ENCODE measurements at regions not wholly inside any gene's neighbourhood (a gene's known extent, or its start where the extent isn't known, plus 50 kb on each side); places are given as distances from the start of the nearest gene placed in this dataset.

DNA sequence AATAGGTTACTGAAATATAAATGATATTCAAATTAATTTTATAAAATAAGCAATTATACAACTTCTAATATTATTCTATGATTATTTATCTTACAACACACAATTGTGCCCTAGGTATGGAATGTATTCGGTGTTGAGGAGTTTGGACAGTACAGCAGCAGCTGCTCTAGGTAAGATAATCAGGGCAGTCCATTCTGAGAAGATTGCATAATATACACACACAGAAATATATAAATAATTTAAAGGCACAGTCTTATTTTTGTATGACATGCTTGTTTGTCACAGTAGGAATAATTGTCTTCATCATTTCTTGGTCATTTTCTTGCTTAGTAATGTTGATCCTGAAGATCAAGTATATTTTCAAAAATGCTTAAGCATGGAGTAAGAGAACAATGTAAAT is 849.4 kb upstream of the MIR17HG start:
- TF ChIP-seq, protein P1, sequence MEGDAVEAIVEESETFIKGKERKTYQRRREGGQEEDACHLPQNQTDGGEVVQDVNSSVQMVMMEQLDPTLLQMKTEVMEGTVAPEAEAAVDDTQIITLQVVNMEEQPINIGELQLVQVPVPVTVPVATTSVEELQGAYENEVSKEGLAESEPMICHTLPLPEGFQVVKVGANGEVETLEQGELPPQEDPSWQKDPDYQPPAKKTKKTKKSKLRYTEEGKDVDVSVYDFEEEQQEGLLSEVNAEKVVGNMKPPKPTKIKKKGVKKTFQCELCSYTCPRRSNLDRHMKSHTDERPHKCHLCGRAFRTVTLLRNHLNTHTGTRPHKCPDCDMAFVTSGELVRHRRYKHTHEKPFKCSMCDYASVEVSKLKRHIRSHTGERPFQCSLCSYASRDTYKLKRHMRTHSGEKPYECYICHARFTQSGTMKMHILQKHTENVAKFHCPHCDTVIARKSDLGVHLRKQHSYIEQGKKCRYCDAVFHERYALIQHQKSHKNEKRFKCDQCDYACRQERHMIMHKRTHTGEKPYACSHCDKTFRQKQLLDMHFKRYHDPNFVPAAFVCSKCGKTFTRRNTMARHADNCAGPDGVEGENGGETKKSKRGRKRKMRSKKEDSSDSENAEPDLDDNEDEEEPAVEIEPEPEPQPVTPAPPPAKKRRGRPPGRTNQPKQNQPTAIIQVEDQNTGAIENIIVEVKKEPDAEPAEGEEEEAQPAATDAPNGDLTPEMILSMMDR (IDR thresholded peaks at IDR 0.05), result no peak
- TF ChIP-seq EP300 (IDR thresholded peaks at IDR 0.05) (no peak), POLR2A (IDR thresholded peaks at IDR 0.05) (no peak)

All from ovary (tissue), 3 donors.